ENCODE measurements at regions not wholly inside any gene's neighbourhood (a gene's known extent, or its start where the extent isn't known, plus 50 kb on each side); places are given as distances from the start of the nearest gene placed in this dataset.

- FAIRE-seq: no peak
Measured at GRCh38 chr18:46416706-46417638, 240.0 kb downstream of the LOXHD1 start.

DNA sequence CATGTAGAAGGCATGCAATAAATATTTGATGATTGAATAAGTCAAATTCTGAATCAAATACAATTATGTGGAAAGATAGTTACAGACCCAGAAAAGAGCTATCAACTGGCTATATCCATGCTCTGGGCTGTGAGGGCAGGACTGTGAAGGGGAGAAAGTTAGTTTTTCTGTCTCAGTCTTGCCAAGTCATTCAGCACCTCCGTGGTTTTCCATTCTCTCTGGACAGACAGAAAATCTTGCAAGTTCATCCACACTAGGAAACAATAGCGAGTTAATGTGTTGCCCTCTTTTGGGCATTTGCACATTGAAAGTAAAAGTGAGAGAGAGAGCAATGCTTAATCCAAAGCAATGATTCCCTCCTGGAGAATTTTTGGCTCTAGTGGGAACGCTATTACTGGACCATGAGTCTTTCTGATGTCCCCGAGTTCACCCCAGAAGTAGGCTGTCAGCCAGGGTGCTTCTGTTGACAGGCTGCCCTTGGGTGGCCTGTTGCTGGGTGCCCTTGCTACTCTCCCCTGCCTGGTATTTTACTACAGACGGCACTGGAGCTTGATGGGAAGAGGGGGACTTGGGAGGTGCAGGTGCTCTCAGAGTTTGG, 238.3 kb downstream of the LOXHD1 start:
- no peak for FAIRE-seq

GRCh38 chr18:46419391-46420141, 237.5 kb downstream of the LOXHD1 start:
- FAIRE-seq: no peak

DNA sequence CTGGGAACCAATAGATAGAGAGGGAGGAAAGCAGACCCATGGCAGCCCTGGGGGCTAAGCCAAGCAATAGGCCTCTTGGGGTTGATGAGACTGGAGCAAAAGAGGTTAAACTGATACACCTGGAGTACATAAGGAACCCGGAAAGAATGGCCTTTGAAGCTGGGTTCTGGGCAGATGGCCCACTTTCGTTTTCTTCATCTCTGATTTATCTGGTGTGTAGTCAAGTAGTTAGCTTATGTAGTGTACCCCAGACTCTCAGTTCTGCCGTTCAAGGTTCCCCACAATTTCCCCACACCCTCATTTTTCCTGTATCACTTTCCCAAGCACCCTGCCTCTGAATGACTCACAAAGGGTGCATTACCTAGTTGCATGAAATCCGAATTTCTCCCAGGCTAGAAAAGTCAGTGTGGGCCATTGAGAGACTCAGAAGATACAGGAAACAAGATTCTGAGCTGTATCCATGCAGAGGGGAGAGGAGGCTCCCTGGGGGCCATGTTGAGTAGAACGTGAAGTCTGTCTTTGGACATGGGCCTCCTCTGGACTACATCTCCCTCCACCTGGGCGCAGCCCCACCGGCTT, 235.0 kb downstream of the LOXHD1 start:
- no peak for FAIRE-seq

DNA sequence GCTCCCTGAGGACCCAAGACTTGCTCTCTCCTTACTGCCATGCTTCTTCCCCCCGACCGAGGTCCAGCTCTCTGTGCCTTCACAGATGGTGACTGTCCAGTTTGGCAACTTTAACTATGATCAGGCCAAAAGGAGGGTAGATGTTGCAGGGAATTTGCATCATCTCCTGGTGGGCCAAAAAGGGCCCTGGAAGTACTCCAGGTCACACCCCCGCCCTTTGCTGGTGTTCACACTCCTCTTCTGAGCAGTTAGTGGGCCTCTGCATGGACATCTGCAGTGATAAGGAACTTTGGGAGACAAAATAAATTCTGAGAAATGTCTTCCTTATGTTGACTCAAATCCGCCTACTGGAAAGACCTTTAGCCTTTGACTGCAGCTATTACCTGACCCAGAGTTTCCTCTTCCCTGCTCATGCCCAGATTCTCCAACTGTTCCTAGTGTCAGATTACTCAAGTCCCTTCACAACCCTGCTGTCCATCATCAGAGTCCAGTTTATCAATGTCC, 234.4 kb downstream of the LOXHD1 start:
- FAIRE-seq: no peak

DNA sequence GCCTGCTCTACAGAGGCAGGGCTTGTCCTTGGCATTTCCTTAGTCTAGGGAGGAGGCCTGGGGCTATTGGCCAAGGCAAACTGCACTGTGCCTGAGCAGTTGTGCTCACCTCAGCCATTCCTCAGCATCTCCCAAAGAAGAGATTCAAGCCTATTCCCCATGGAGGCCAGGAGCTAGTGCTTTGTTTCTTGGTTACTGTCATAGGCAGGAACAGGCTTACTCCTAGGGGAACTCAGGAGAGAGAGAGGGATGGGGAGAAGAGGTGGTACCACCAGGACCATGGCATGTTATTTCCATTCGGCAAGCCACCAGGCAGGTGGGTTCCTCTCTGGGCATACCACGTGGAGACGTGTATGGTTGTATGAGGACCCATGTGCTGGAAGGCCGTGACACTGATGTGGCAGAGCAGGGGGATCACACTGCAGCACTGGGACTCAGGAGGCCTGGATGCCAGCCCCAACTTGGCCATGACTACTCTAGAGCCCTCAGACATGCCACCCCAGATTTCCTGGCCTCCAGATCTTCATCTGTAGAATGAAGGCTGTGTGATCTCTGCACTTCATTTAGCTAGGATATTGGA, 233.7 kb downstream of the LOXHD1 start:
- no peak for FAIRE-seq

DNA sequence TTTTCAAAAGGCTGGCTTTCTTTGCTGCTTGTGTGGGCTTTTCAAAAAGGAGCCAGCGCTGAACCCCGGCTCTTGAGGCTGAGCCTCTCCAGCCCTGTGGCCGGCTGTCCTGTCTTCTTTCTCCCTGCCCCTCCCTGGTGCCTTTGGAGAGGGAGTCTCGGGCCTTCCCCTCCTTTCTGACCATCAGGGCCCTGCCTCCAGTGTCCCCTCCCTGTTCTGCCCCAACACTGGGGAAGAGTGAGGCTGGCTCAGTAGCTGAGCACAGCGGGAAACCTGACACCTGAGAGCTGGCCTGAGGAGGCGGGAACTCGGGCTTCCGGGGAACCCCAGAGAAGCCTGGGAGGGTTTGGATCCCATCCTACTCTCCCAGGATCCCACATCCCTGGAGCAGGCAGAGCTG, 232.1 kb downstream of the LOXHD1 start:
- FAIRE-seq: no peak

- FAIRE-seq: no peak
Measured at GRCh38 chr18:46425511-46425910, 231.5 kb downstream of the LOXHD1 start.

- FAIRE-seq: no peak
Measured at GRCh38 chr18:46426021-46426678, 230.9 kb downstream of the LOXHD1 start.

DNA sequence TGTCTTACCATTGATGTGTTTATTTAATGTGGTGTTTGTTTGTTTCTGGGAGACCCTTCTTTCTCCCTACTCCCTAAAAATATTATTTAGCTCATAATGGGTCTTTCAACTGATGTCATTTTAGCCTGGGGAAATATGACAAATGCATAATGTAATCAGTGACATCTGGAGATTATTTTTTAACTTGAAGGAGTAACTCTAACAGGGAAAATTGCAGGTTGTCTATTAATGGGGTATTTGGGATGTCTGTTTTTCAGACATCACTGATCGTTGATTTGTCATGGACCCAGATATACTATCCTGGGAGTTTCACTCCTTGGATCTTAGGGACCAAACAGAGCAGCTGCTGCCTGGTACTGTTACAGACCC, 230.4 kb downstream of the LOXHD1 start:
- FAIRE-seq: no peak

All from islet of Langerhans (tissue), 1 donor.